ENCODE measurements at regions not wholly inside any gene's neighbourhood (a gene's known extent, or its start where the extent isn't known, plus 50 kb on each side); places are given as distances from the start of the nearest gene placed in this dataset.

DNA sequence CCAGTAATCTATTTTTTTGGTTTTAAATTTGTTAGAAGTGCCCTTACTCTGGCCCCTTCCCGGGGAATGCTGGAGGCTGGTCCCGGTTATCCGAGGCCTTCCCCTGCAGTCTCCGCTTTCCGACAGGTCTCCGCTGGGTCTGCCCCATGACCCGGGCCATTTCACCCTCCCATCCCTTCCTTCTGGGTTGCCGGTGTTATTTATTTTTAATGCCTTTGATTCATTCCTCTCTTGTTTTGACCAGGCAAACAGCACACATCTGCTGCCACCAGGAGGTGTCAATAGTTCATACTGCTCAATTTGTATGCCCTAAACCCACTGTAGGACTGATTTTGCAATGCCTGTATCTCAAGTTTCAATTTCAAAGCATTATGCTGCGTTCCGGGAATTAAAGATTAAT is 113.2 kb upstream of the IRX5 start:
- FAIRE-seq, result no peak
- TF ChIP-seq NR3C1 (IDR thresholded peaks at IDR 0.05) (no peak), FOSL2 (IDR thresholded peaks at IDR 0.05) (no peak), FOSL2 (CRISPR knock-in tag; IDR thresholded peaks at IDR 0.05) (no peak), POLR2AphosphoS2 (conservative IDR thresholded peaks at IDR 0.05; ENCODE audit: low read length) (no peak), RAD21 (conservative IDR thresholded peaks at IDR 0.05 in 1 of 2, IDR thresholded peaks at IDR 0.05 in 1 of 2) (peak; percentile 16 to 48; a peak in 2 of 5 replicates), BCL3 (IDR thresholded peaks at IDR 0.05) (no peak), EP300 (IDR thresholded peaks at IDR 0.05) (no peak), TP53 (CRISPR knock-in tag; IDR thresholded peaks at IDR 0.05) (no peak), TFCP2L1 (CRISPR knock-in tag; IDR thresholded peaks at IDR 0.05) (no peak), FOSB (CRISPR knock-in tag; IDR thresholded peaks at IDR 0.05) (no peak), CEBPB (IDR thresholded peaks at IDR 0.05) (peak in 1 of 2 experiments; percentile 23; a peak in 1 of 4 replicates), HDAC2 (IDR thresholded peaks at IDR 0.05) (no peak)
- TF ChIP-seq, protein P1, sequence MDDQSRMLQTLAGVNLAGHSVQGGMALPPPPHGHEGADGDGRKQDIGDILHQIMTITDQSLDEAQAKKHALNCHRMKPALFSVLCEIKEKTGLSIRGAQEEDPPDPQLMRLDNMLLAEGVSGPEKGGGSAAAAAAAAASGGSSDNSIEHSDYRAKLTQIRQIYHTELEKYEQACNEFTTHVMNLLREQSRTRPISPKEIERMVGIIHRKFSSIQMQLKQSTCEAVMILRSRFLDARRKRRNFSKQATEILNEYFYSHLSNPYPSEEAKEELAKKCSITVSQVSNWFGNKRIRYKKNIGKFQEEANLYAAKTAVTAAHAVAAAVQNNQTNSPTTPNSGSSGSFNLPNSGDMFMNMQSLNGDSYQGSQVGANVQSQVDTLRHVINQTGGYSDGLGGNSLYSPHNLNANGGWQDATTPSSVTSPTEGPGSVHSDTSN (IDR thresholded peaks at IDR 0.05), result no peak
- Histone ChIP-seq H3K27ac (no peak overlapping the region), H3K4me2 (no peak overlapping the region), H3K9me3 (no peaks in the 10 kb centered on the region), H3K4me3 (no peak overlapping the region), H3K4me1 (no peaks in the 10 kb centered on the region)
- peak; percentile 51 to 54; a peak in 3 of 6 replicates for ATAC-seq
- 51% methylated on average over 10 of the region's 10 CpGs for WGBS (ENCODE audit: missing lambda C conversion rate)
- DNase-seq (ENCODE audit: low read depth in 1 of 2, low spot score in 1 of 2), result peak; percentile 5 to 42
- CTCF ChIA-PET, result interaction anchor here (0.8 kb wide), 1 partner anchor 232 kb away, joined by 3 read pairs; no protein-coding TSS in a partner anchor
- POLR2A ChIA-PET, result no interaction called here

- POLR2A ChIA-PET, result no interaction called here
- DNase-seq (ENCODE audit: low read depth in 1 of 2, low spot score in 1 of 2) (no peak), FAIRE-seq (no peak), ATAC-seq (no peak)
- no peak for TF ChIP-seq CBX2 (IDR thresholded peaks at IDR 0.05; ENCODE audit: borderline replicate concordance, low read depth)
- no peak for TF ChIP-seq GATA3 (IDR thresholded peaks at IDR 0.05; ENCODE audit: borderline replicate concordance)
- TF ChIP-seq PHF8 (IDR thresholded peaks at IDR 0.05; ENCODE audit: borderline replicate concordance, low read depth), result no peak
- no peak for TF ChIP-seq EHF (CRISPR knock-in tag; IDR thresholded peaks at IDR 0.05)
- no peak for TF ChIP-seq TFCP2L1 (CRISPR knock-in tag; IDR thresholded peaks at IDR 0.05)
- no peak for TF ChIP-seq REST (IDR thresholded peaks at IDR 0.05)
- TF ChIP-seq, protein P1 (IDR thresholded peaks at IDR 0.05), result no peak
- no peak for TF ChIP-seq HOXA7 (CRISPR knock-in tag; IDR thresholded peaks at IDR 0.05)
- TF ChIP-seq ATOH8 (CRISPR knock-in tag; IDR thresholded peaks at IDR 0.05; ENCODE audit: low read depth), result no peak
- 24% methylated on average over 3 of the region's 3 CpGs for WGBS (ENCODE audit: missing lambda C conversion rate)
- Histone ChIP-seq H3K27ac (no peak overlapping the region), H3K4me2 (no peak overlapping the region), H3K4me3 (no peak overlapping the region), H3K4me1 (no peaks in the 10 kb centered on the region), H3K9me3 (no peaks in the 10 kb centered on the region)
- CTCF ChIA-PET, result no interaction called here
Observed at GRCh38 chr16:54816471-54816870, 114.2 kb upstream of the IRX5 start.

Data from A549 (cell line).